Hippocampal formation (tissue), 2 donors: ENCODE measurements at regions not wholly inside any gene's neighbourhood (a gene's known extent, or its start where the extent isn't known, plus 50 kb on each side); places are given as distances from the start of the nearest gene placed in this dataset.

Experiments used
- DNase-seq, 2 donors: peaks; one replicate each; lab custom pipeline; 2025; lab: John Stamatoyannopoulos, UW

DNA sequence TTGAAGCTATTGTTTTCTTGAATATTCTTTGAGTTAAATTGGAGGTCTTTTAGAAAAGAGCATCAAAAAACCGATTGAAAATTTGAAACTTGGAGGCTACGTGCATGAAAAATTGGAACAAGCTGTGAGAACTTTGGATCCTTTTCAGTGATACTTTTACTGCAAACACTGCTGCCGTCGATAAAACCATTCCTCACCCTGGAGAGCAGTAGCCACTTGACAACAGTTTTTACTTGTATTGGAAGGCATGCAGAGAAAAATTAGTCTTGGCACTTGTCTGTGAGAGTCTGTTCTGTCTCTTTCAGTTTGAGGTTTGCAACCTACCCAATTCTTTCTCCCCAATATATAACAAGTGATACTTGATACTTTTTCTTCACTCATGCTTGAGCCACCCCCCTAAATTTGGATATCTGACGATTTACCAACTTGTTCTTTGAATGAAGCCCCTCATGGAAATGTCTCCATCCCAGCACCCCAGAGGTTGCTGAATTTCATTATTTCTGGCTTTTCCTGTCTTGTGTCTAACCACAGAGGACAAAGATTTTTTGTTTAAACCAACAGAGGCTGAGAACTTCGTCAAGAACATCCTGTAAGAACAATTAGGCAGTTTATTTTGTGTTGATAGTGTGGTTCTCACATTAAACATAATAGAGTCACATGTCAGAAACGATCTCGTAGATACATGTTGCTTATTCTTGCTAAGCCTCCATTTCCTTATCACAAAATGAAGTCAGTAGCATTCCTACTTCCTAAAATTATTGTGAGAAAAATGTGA is 307.3 kb upstream of the PLSCR5 start:
- no peak for DNase-seq

DNA sequence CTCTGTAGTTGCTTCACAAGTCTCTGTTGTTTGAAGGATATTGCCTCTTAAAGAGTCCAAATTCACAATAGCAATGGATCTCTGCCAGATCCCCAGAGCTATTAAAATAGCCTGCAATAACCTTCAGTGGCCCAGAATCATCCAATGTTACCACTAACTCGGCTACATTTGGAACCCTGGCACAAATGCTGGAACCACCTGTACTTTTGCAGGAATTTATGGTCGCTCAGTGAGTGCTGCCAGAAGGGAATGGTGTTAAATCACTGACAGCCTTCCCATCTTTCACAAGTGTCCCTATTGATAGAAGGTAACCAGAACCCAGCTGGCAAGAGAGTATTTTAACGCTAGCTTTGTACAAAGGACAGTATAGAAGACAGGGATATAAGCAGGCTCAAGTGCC is 298.8 kb upstream of the PLSCR5 start:
- DNase-seq = no peak

DNA sequence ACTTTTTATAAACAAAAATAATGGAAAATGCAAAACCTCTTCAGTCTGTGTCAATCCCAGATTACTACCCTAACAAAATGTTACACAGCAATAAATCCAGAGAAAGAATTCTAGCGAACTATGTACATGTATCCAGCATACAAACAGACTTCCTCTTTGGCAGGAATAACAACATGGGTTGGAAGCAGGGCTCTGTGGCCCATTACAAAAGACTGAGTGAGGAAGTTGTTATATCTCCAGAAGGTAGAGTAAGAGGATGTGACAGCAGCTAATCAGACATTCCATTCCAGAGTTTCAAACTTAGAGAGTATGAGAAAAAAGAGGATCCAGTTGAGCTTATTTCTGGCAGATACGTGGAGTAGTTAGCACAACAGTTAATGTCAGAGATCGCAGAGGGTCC is 294.0 kb upstream of the PLSCR5 start:
- no peak for DNase-seq

DNA sequence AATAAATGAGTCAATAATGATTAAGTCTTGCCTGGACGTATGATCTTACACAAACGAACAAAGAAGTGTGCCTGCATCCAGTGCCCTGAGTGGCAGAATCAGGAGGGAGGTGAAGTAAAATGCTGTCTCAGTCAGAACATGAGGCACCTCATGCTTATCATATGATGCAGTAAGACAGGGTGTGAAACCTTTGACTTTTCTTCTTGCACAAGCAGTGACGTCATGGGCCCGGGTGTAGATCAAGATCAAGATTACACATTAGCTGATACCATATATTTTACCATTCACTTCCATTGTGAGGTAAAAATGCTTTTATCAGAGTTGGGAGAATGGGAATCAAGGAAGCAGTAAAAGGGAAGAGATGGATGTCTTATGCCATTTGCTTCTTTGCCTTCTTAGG is 291.6 kb upstream of the PLSCR5 start:
- no peak for DNase-seq

DNA sequence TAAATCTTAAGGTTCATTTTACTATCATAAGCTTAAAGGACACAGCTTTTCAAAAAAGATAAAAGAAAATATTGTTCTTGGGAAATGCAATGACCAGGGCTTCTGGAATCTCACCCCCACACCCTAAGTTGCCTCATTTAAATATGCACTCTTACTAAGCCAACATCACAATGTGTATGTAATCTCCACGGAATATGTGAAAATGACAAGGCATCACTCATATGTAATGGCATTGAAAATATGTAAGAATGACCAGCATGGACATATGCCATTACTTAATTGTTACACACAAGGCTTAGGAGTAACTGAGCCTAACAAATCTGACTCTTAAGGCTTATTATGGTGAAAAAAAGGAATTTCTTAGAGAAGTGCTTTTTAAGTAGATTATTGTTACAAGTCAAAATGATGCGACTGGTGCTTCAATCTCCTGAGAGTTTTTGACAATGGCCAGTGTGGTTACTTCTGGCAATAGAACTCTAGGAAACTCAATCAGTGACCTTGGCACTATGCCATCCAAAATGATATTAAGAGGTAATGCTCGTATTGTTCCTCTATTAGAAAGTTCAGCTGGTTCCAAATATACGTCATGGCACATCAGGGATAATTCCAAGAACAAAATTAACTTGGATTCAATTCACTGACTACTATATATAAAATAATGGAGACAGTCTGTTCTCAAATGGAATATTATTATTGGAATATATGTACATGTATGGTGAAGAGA is 290.0 kb upstream of the PLSCR5 start:
- DNase-seq = no peak

DNA sequence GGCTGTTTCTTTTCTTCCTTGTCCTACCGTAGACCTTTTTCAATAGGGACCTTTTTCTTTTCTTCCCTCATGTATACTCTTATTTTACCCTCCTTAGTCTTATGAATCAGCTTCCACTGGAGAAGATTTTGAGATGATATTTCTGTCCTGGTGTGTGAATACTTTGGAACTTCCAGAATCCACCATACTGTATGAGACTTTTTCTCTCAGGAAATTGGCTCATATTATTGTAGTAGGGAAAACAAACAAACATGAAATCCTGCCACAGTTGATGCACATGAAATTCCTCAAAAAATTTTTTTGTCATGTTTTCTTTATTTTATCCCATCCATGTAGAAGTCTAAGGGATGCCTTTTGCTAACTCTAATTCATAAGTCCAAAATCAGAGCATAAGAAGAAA is 289.3 kb upstream of the PLSCR5 start:
- no peak for DNase-seq

DNA sequence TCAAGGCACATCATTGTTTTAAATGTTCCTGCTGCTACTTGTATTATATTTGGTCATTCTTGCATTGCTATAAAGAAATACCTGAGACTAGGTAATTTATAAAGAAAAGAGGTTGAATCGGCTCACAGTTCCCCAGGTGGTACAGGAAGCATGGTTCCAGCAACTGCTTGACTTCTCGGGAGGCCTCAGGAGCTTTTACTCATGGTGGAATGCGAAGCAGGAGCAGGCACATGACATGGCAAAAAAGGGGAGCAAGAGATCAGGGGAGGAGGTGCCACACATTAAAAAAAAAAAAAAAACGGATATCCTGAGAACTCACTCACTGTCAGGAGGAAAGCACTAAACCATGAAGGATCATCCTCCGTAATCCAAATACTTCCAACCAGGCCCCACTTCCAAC is 286.9 kb upstream of the PLSCR5 start:
- DNase-seq = no peak

DNA sequence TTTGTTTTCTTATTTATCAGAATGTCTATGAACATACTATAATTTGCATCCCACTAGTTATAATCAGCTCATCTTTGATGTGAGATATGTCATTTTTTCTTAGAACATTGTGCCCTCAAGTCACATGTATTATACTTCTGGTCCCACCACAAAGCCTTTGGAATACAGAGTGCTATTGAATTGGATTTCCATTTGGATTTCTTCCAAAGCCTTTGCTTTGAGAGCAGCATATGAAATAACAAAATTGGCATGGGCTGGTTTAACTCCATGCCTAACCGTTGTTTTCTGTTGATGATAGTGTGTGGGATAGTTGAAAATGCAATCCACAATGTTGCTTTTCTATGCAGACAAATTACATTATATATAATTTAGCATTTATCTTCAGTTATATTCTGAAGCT is 284.5 kb upstream of the PLSCR5 start:
- no peak for DNase-seq

DNA sequence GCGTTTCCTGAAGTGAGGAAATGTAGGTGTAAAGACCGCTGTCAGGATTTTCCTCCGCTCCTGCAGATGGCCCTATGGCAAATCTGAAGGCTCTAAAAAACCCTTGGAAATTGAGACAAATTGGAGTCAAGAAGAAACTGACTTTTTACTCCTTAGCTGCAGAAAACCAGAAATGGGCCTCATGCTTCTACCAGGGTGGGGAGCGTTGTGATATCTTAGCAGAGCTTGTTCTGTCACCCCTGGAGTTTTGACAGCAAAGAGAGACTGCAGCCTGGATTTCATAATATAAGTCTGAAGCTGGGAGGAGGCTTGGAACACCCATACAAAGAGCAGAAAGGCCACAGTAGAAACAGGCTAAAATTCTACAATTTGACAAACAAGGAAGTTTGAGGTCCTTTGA is 283.0 kb upstream of the PLSCR5 start:
- no peak for DNase-seq

DNA sequence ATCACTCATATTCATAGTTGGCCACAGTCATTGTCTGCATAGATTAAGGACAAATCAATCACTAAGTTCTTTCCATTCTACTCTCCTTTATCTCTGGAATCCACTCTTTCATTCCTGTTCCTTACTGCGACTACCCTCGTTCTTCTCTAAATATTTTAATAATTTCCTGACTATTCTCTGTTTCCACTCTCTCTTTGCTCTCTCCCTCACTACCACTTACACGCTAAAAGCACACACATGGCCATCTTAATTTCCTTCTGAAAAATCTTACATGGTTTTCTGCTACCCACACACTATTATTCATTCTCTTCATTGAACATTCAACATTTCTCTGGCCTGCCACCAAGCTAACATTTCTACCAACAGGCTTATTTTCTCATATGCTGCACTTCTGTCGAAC is 279.6 kb upstream of the PLSCR5 start:
- DNase-seq = no peak

DNA sequence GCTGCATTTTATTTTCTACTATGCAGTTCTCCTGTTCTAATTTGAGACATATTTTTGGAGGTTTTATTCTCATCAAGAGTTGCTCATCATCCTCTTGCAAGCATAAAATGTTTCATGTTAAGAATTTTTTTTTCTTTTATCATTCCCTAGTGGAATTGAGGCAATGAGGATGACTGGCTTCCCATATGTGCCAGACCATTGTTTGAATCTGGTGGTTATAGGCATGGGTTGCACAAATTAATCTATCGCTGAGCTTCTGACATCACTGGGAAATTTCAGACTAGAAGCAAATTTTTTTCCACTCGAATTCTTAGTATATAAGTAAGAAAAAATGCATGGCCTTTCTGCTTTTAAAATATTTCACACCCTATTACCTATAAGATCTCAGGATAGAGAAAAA is 279.1 kb upstream of the PLSCR5 start:
- no peak for DNase-seq

DNA sequence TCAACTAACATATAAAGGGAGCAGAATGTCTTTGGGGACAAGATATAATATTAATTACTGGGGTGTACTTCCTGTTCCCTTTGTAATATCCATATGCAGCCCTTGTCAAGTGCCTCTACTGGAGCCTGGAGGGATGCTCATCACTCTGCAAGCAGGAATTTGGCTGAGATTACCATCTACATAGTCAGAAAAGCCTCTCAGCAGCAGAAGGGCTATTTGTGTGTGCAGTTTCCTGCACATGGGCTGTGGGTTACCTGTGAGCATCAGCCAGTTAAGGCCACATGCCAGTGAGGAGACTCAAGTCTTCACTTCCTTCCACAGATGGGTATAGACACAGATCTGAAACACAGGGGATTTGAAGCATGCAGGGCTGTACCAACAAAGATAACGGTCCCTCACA is 278.1 kb upstream of the PLSCR5 start:
- DNase-seq = no peak

DNA sequence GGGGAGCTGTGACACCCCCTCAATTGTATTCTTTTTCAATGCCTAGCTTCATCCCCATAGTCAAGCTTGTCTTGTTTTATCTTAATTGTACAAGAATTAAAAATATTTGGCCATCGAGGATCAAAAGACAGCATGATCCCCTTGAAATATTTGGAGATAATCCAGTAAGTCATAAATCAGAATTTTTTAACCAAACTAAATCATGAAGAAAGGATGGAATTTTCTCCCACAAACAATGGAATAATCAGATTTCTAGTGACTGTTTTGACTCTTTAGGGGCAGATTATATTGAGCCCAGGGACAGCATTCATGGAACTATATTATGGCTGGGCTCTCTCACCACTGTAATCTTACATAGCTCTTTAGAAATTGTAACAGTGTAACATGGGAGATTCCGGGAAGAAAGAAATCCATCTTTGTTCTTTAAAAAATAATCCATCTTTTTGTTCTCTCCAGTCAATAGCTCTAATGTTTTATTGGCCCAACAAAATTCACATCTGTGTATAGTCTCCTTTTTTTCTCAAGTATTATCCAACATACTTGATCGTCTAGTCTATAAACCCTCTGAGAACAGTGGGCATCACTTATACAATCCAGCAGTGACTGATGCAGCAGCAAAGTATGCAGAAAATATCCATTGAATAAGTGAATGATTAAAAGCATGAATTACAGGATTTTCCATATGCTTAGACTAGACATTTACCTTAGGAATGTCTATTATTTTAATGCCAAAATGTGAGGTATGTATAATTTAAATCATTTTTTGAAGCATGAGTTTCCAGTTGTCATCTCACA is 277.0 kb upstream of the PLSCR5 start:
- no peak for DNase-seq

DNA sequence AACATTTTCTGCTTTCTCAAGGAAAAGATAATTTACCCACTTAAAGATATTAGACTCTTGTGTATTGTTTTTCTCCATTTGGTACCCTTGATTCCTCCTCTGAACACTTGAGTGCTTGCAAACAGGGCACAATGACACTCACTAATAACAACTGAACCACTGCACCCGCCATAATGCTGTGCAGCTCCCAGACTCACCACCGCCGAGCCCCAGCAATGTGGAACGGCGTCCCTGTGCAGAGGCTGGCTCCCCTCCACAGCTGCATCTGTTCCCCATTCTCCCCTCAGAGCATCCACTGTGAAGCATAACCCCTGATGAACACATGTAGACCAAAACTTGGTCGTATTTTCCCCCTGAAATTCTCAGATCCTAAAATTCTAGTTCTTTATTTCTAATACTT is 276.2 kb upstream of the PLSCR5 start:
- DNase-seq = no peak

DNA sequence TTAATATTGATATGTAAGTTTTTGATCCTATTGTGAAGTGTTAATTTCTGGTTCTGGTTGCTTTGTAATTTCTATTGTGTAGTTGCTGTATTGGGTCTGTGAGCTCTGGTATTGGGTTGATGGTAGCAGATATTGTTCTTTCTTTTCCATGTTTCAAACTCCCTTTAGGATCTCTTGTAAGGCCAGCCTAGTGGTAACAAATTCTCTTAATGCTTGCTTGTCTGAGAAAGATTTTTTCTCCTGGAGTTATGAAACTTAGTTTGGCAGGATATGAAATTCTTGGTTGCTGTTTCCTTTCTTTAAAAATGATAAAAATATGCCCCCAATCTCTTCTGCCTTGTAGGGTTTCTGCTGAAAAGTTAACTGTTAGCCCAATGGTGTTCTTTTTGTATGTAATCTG is 268.6 kb upstream of the PLSCR5 start:
- DNase-seq = no peak

DNA sequence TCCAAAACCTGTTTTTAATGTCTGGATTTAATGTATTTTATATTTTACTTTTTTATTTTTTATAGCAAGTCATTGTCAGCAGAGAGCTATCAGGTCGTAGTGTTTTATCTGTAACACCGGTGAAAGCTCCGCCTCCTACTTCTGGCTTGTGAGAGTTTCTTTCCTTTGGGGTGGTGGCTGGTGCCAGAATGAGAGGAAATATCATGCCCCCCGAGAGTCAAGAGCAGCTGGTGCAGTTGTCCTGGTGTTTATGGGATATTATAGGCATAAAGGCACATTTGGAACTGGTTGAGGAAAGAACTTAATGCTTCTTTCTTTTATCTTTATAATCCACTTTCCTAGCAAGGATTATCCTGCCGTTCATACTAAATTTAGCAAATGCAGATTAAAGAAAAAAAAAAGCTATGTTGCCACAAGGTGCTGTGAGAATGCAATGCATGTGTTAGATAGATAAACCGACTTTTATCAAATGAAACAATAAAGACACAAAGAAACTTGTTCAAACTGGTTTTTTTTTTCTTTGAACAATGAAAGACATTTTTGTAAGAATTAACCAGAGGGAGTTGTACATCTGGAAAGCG is 260.1 kb upstream of the PLSCR5 start:
- DNase-seq = no peak

DNA sequence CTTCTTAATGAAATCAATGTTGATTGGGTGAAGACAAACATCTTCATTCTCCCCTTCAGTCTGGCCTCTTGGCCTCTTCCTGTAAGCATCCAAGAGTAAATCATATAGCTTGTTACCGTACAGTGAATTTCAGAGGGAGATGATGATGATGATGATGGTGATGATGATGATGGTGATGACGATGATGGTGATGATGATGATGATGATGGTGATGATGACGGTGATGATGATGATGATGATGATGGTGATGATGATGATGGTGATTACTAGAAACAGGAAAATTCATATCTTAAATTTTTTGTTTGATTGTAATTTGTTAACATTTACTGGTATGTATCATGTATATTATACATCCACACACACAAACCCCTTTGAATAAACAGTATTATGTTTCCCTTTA is 256.1 kb upstream of the PLSCR5 start:
- DNase-seq = no peak

DNA sequence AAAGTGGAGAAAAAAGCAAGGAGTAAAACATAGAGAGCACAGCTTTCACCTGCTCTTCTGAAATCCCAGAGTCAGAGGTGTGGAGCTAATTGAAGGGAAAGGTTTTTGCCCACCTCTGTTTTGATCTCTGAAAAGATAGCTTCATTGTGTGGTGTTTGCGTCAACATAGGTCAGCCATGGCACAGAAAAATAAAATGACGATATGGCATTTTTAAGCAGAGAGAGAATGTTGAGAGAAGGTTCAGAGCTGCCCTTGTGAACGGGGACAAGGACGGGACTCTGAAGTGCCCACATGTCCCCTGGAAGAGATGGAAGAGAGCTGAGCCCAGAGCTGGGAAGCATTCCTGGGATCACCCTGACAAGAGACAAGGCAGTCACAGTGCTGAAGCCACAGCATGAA is 249.4 kb upstream of the PLSCR5 start:
- DNase-seq = no peak

DNA sequence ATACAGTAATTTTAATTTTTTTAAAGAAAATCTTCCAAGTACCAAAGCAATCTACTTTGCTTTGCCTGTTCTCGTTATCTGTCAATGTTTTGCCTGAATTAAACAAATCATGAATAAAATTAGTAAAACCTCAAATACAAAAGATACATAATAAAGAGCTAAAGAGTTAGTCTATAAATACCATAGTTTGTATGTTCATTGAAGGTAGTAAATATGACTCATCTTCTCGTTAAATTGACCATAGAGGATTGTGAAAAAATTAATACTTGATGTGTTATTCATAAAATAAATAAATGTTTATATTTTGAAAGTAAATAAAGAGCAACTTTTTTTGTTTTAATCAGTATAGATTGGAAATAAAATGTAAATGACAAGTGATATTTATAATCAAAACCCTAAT is 246.5 kb upstream of the PLSCR5 start:
- DNase-seq = no peak

DNA sequence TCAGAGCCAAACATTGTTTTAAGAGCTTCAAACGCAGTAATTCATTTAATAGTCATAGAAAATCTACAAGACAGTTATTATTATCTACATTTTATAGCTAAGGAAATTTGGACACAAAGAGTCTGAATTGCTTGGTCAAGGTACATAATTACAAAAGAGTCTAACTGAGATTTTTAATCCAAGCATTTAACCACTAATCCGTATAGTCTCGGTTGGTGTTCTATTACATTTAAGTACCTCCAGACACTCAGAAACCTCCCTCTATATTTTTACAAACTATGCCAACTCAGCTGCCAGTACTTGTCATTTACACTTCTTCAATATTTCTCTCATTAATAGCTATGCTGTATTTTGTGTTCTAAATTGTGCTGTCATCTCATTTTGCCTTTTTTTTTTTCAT is 240.2 kb upstream of the PLSCR5 start:
- DNase-seq = no peak

DNA sequence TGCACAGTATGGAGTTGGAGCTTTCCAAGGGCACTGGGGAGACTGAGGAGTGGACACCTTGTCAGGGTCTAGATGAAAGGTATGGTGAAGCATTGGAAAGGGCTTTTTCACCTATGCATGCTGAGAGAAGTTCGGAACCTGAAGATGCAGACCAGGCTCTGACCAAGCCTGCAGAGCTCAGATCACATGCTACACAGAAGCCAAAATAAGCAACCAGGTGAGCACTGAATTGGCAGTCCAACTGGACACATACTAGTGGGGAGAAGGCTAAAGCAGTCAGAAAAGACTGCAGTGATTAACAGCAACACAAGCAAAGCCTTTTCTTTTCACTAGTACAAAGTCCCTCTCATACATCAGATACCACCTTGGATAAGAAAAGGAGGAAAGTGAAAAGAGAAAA is 238.3 kb upstream of the PLSCR5 start:
- no peak for DNase-seq

DNA sequence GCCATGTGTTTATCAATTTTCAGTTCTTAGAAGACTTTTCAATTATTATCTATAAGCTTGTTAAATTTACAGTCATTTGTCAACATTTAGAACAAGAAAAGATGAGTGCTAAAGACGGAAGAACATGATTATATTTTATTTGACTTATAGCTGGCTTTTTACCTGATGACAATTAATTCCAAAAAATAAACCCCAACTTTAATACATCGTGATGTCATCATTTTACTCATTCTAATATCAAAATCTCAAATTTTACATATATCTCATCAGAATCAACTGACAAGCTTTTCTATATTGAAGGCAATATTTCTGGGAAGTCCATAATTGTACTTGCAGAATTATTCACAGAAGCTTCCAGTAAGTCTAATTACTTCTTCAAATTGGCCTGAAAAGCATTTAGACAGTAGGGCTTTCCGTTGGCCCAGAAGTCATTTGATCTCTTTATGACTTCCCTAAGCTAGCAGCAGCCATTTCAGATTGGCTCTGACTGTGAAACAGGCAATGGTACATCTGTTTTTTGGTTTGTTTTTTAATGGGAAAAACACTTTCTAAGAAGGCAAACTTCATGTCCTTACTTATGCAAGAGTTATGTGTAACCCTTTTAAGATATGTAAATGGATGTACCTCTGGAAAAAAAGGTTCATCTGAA is 234.7 kb upstream of the PLSCR5 start:
- no peak for DNase-seq
